ENCODE measurements at regions not wholly inside any gene's neighbourhood (a gene's known extent, or its start where the extent isn't known, plus 50 kb on each side); places are given as distances from the start of the nearest gene placed in this dataset.

DNA sequence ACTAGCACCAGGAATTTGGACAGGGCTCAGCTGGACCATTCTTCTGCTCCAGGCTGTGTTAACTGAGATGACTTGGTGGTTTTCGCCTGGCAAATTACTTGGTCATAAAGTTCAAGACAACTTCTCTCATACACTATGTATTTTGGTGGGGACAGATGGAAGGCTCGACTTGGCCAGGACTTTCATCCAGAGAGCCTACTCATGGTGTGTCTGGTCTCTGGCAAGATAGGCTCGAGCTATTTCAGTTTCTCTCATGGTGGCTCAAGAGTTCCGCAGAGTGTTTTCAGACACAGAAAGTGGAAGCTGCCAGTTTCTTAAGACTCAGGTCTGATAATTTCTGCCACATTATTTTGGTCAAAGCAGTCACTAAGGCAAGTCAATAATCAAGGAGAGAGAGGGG, 135.6 kb downstream of the IRX2 start:
- TF ChIP-seq CTCF (IDR thresholded peaks at IDR 0.05; ENCODE audit: low read depth, low read length, poor library complexity, severe bottlenecking) (no peak), EZH2phosphoT487 (IDR thresholded peaks at IDR 0.05; ENCODE audit: borderline replicate concordance, low read length) (no peak)

Measured in DOHH2 (cell line).